Peyer's patch (tissue), 4 donors: ENCODE measurements at regions not wholly inside any gene's neighbourhood (a gene's known extent, or its start where the extent isn't known, plus 50 kb on each side); places are given as distances from the start of the nearest gene placed in this dataset.

Experiments used
- POLR2A ChIP-seq, 2 donors: fragments of 450-650 bp; IDR thresholded peaks; one replicate each; pipeline ENCODE4 v1.5.1; 2017; ENCODE audit warnings: antibody characterized with exemption in 2 of 2, mild to moderate bottlenecking in 2 of 2, moderate library complexity in 2 of 2
- TF ChIP-seq, protein P1 (sequence below), 6 experiments: fragments of 450-650 bp in 4 of 6; fragments of 200-600 bp in 2 of 6; sonication (generic) in 1 of 6; IDR thresholded peaks; one replicate each; pipeline ENCODE4 v1.5.1; 2017 to 2019; ENCODE audit warnings: antibody characterized with exemption in 6 of 6, mild to moderate bottlenecking in 3 of 6, moderate library complexity in 1 of 6

DNA sequence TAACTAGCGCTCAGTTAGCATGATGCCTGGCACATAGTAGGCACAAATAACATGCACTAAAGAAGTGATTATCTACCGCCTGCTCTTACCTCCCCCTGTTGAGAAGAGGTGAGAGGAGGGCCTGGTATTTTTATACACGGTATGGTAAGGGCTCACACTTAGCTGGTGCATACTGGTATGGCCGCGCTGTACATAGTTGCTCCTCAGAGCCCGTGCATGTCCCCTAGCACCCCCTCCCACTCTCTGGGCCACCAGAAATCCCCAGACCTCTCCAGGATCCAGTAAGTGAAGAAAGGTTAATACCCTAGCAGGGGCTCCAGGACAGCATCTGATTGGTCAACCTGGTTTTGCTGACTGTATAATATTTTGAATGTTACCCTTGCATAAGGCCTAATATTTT, 121.4 kb downstream of the RAB11FIP2 start:
- TF ChIP-seq, protein P1, sequence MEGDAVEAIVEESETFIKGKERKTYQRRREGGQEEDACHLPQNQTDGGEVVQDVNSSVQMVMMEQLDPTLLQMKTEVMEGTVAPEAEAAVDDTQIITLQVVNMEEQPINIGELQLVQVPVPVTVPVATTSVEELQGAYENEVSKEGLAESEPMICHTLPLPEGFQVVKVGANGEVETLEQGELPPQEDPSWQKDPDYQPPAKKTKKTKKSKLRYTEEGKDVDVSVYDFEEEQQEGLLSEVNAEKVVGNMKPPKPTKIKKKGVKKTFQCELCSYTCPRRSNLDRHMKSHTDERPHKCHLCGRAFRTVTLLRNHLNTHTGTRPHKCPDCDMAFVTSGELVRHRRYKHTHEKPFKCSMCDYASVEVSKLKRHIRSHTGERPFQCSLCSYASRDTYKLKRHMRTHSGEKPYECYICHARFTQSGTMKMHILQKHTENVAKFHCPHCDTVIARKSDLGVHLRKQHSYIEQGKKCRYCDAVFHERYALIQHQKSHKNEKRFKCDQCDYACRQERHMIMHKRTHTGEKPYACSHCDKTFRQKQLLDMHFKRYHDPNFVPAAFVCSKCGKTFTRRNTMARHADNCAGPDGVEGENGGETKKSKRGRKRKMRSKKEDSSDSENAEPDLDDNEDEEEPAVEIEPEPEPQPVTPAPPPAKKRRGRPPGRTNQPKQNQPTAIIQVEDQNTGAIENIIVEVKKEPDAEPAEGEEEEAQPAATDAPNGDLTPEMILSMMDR (IDR thresholded peaks at IDR 0.05) = no peak
- TF ChIP-seq POLR2A (IDR thresholded peaks at IDR 0.05) = no peak
